Small intestine (tissue), 7 donors: ENCODE measurements at regions not wholly inside any gene's neighbourhood (a gene's known extent, or its start where the extent isn't known, plus 50 kb on each side); places are given as distances from the start of the nearest gene placed in this dataset.

Experiments
- DNase-seq, 2 donors: peaks; one replicate each; pipeline versions ENCODE4 v3.0.0 to v3.0.0-alpha.2; 2013
- FAIRE-seq: peaks from 2 replicates; lab custom pipeline; 2012; peaks lifted over from hg19 to GRCh38; lab: Jason Lieb, UNC
- H3K27ac ChIP-seq, 3 donors: one replicate each; pipeline ENCODE4 v1.5.1; 2013; ENCODE audit warnings: low read length in 2 of 3, mild to moderate bottlenecking in 2 of 3, control low read depth in 1 of 3, inconsistent platforms in 1 of 3, low read depth in 1 of 3, moderate library complexity in 1 of 3
- H3K27me3 ChIP-seq, 3 donors: one replicate each; pipeline ENCODE4 v1.6.1; 2013; ENCODE audit warnings: low read length in 3 of 3, inconsistent platforms in 1 of 3; ENCODE audit not compliant: control insufficient read depth in 3 of 3, insufficient read depth in 3 of 3
- H3K36me3 ChIP-seq, 3 donors: one replicate each; pipeline ENCODE4 v1.6.1; 2013; ENCODE audit warnings: low read length in 3 of 3, inconsistent platforms in 1 of 3, low read depth in 1 of 3, mild to moderate bottlenecking in 1 of 3, moderate library complexity in 1 of 3; ENCODE audit not compliant: control insufficient read depth in 3 of 3, insufficient read depth in 2 of 3
- H3K4me1 ChIP-seq, 3 donors: one replicate each; pipeline ENCODE4 v1.6.1; 2013; ENCODE audit warnings: low read length in 2 of 3, inconsistent platforms in 1 of 3, low read depth in 1 of 3, mild to moderate bottlenecking in 1 of 3, moderate library complexity in 1 of 3; ENCODE audit not compliant: control insufficient read depth in 3 of 3, insufficient read depth in 2 of 3
- H3K4me3 ChIP-seq, 3 donors: one replicate each; pipeline ENCODE4 v1.5.1; 2013; ENCODE audit warnings: low read length in 3 of 3, control low read depth in 1 of 3, inconsistent platforms in 1 of 3, low read depth in 1 of 3, mild to moderate bottlenecking in 1 of 3, moderate library complexity in 1 of 3
- H3K9me3 ChIP-seq, 2 donors: one replicate each; pipeline ENCODE4 v1.6.1; 2013; ENCODE audit warnings: low read depth in 1 of 2, low read length in 1 of 2; ENCODE audit not compliant: control insufficient read depth in 2 of 2, insufficient read depth in 1 of 2
- WGBS, 3 donors: extraction: QIAGEN DNeasy Blood & Tissue Kit; methylation state at CpG; one replicate each; pipeline ENCODE4 v1.1.7; 2013; 5-methylcytosine and 5-hydroxymethylcytosine counted together
- donor health status: healthy with polysubstance abuse.
- donor health status: control.
- donor health status: control.
- donor health status: Bipolar disorder and iron deficiency.
- donor health status: healthy.

DNA sequence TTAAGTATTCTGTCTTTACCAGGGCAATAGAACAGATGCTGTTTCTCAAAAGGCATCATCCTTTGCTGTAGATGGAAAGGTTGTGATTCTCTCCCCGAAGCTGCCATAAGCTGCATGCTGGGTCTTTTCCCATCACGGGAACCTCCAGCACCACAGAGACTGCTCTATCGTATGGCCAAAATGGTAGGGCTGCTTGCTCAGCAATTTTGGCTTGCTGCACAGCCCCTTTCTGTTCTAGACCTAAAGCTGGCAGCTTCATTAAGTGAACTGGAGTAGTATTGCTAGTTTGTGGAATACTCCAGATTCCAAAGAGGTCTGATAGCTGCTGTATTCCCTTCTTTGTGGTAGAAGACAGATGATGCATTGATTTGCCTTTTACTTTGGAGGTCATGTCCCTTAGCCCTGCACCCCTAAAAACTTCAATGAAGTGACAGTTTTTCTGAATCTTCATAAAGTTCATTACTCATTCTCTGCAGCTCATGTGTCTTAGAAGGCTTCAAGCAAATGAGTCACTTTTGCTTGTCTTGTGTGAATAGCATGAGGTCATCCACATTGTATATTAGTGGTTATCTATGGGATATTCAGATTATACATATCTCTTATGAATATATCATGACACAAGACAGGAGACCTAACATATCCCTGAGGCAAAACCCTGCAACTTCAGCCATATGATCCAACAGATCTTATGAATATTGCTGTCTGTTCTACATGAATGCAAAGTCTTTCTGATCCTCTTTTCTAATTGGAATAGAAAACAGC is 245.3 kb downstream of the FAM76B start:
- WGBS, 3 donors = 92 to 94% (median 92%) methylated on average over 3 of the region's 3 CpGs

GRCh38 chr11:95542868-95543551 is 246.6 kb downstream of the FAM76B start:
- no peaks in the 10 kb centered on the region for H3K36me3 ChIP-seq
- WGBS, 3 donors = 81 to 90% (median 90%) methylated on average over 2 of the region's 2 CpGs
- DNase-seq (no peak), FAIRE-seq (no peak)
- no peaks in the 10 kb centered on the region for H3K9me3 ChIP-seq
- H3K4me3 ChIP-seq = no peak overlapping the region
- no peak overlapping the region for H3K27ac ChIP-seq
- no peaks in the 10 kb centered on the region for H3K27me3 ChIP-seq
- no peaks in the 10 kb centered on the region for H3K4me1 ChIP-seq

More for the DNA sequence above, 245.3 kb downstream of the FAM76B start:
- Histone ChIP-seq H3K27ac (no peak overlapping the region), H3K9me3 (no peaks in the 10 kb centered on the region), H3K4me3 (no peak overlapping the region), H3K27me3 (no peaks in the 10 kb centered on the region), H3K36me3 (no peaks in the 10 kb centered on the region), H3K4me1 (no peaks in the 10 kb centered on the region)
- FAIRE-seq (no peak), DNase-seq (no peak)

DNA sequence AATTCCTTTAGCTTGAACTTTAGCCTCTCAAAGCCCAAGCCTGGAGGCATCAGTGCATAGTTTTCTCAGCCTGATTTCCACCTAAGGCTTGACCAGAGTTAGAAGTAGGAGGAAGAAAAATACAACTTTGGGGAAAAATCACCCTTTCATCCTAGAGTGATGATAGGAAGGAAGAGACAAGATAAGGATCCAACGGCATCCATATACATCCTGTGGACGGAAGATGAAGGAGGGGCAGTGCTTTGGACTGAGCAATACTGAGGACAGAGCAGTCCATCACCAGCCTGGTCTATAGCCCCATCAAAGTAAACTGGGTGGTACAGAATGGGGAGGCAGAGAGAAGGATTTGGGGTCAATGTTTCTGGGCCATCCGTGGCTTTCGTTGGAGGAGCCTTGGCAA is 247.9 kb downstream of the FAM76B start:
- H3K4me1 ChIP-seq = no peaks in the 10 kb centered on the region
- WGBS, 3 donors = 89 to 96% (median 92%) methylated on average over 4 of the region's 4 CpGs
- H3K36me3 ChIP-seq = no peaks in the 10 kb centered on the region
- no peaks in the 10 kb centered on the region for H3K9me3 ChIP-seq
- H3K4me3 ChIP-seq = no peak overlapping the region
- H3K27ac ChIP-seq = no peak overlapping the region
- no peak for FAIRE-seq
- no peak for DNase-seq
- H3K27me3 ChIP-seq = no peaks in the 10 kb centered on the region

DNA sequence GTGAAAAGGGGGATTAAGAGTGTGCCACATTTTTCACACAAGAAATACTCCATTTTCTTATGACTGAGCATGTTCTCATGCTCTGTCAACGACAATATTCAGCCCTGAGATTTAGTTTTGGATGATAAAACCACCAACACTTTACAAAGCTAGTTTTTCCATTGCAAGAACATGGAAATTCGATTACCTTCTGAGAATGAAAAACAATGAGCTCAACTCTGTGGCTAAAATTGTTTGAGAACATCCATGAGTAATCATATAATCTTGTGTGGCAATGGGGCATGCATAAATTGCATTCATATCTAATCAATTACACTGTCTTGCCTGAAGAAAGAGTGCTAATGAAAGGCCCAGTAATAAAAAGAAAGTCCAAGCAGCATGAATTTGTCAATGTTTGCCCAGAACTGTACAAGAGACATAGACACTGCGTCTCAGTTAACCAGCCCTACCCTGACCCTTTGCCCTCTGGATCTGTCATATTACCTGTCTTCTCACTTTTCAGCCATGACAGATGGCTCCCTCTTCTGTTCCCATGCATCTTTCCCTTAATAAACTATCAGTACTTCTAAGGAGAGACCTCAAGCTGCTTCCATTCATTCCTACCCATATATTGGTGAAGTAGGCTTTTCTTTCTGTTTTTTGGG is 253.4 kb downstream of the FAM76B start:
- H3K36me3 ChIP-seq = no peaks in the 10 kb centered on the region
- no peak overlapping the region for H3K4me3 ChIP-seq
- peak in 1 of 2 donors; percentile 52 for DNase-seq
- 49 to 73% (median 50%) methylated on average over 3 of the region's 3 CpGs for WGBS, 3 donors
- no peak overlapping the region for H3K27ac ChIP-seq
- FAIRE-seq = no peak
- no peaks in the 10 kb centered on the region for H3K27me3 ChIP-seq
- H3K4me1 ChIP-seq = no peaks in the 10 kb centered on the region
- peaks cover 0 to 7% of the 10 kb centered on the region in 2 donors for H3K9me3 ChIP-seq

DNA sequence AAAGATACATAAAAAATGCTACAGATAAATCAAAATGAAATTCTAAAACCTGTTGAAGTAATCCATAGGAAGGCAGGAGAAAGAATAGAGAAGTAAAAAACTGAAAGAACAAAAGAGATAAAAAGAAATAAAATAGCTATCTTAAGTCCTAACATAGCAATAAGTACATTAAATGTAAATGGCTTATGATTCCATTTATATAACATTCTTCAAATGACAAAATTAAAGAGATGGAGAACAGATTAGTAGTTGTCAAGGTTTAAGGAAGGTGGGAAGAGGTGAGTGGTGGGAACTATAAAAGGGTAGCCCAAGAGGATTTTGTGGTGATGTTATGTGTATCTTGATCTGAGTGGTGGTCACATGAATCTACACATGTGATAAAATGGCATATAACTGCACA is 254.8 kb downstream of the FAM76B start:
- H3K36me3 ChIP-seq = no peaks in the 10 kb centered on the region
- no peaks in the 10 kb centered on the region for H3K27me3 ChIP-seq
- no peak for FAIRE-seq
- DNase-seq = no peak
- no peak overlapping the region for H3K4me3 ChIP-seq
- H3K9me3 ChIP-seq = peaks cover 0 to 7% of the 10 kb centered on the region in 2 donors
- no peaks in the 10 kb centered on the region for H3K4me1 ChIP-seq
- H3K27ac ChIP-seq = no peak overlapping the region

GRCh38 chr11:95534226-95534625 is 255.4 kb downstream of the FAM76B start:
- Histone ChIP-seq H3K4me1 (no peaks in the 10 kb centered on the region), H3K4me3 (no peak overlapping the region), H3K36me3 (no peaks in the 10 kb centered on the region), H3K27ac (no peak overlapping the region), H3K27me3 (no peaks in the 10 kb centered on the region), H3K9me3 (peaks cover 0 to 7% of the 10 kb centered on the region in 2 donors)
- DNase-seq = no peak
- WGBS, 3 donors = 71 to 92% (median 73%) methylated on average over 1 of the region's 1 CpG
- FAIRE-seq = no peak

DNA sequence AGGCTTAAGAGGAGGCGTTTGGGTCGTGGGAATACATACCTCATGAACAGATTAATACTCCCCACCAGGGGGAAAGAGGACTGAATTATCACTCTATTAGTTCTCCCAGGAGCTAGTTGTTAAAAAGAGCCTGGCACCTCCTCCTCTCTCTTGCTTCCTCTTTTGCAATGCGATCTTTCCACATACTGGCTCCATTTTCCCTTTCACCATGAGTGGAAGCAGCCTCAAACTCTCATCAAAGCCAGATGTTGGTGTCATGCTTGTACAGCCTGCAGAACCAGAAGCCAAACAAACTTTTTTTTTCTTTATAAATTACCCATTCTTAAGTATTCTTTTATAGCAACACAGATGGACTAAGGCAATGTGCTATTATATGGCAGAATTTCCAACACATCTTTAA is 258.5 kb downstream of the FAM76B start:
- DNase-seq = no peak
- no peak overlapping the region for H3K27ac ChIP-seq
- FAIRE-seq = no peak
- WGBS, 3 donors = 83 to 90% (median 83%) methylated on average over 3 of the region's 3 CpGs
- no peaks in the 10 kb centered on the region for H3K36me3 ChIP-seq
- H3K4me3 ChIP-seq = no peak overlapping the region
- no peaks in the 10 kb centered on the region for H3K27me3 ChIP-seq
- H3K4me1 ChIP-seq = no peaks in the 10 kb centered on the region
- H3K9me3 ChIP-seq = peaks cover 0 to 7% of the 10 kb centered on the region in 2 donors

DNA sequence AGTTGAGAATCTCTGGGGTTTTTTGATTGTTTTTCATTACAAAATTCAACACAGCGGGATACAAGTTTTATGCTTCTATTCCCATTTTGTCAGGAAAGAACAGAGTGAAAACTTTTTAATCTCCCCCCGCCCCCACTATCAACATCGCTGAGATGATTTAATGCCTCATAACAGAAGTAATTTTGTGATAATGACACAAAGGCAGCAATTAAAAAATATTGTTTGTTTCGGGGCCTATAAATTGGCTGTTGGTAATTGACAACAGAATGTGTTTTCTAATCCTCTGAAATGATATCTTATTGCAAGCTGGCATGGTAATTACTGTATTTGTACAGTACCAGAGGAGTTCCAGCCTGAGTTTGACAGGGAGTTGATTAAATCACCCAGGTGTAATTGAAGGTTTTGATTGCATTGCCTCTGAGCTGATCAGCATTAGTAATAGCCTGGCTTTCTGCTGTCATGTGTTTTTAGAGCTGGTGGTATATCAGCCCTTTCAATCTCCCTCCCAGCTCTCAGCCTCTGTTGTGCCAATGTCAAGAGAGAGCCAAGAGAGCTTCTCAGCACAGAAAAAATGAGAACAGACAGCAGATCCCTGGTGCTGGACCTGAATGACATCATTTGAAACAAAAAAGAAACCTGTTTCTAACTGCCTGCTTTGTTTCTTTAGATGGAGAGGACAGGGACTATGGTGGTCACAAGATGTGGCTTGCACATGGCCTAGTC is 265.1 kb downstream of the FAM76B start:
- H3K4me3 ChIP-seq = no peak overlapping the region
- FAIRE-seq (no peak), DNase-seq (no peak)
- H3K27ac ChIP-seq = no peak overlapping the region
- no peaks in the 10 kb centered on the region for H3K9me3 ChIP-seq
- H3K36me3 ChIP-seq = no peaks in the 10 kb centered on the region
- 48 to 62% (median 58%) methylated on average over 4 of the region's 4 CpGs for WGBS, 3 donors
- no peaks in the 10 kb centered on the region for H3K27me3 ChIP-seq
- H3K4me1 ChIP-seq = no peaks in the 10 kb centered on the region
